Right ventricle myocardium inferior (tissue), 1 donor: ENCODE measurements at regions not wholly inside any gene's neighbourhood (a gene's known extent, or its start where the extent isn't known, plus 50 kb on each side); places are given as distances from the start of the nearest gene placed in this dataset.
"Not testable (repeated sequence)": the region's sequence is repeated elsewhere in the genome, so short reads cannot be mapped to it uniquely, and the experiment has no call there.

ENCODE experiments used
- ATAC-seq: fragments of 200-7000 bp; cut with Tn5 transposase; one replicate; pipeline ENCODE4 v1.9.1; 2020; ENCODE audit warnings: mild to moderate bottlenecking, moderate library complexity
- DNase-seq: peaks from one replicate; pipeline ENCODE4 v3.0.0; 2021; ENCODE audit errors: missing footprints
- intact Hi-C: fragments of 100-400 bp; cut with DNase I; formaldehyde crosslinking; loops from one replicate; pipeline ENCODE4 v1.11.0; 2022
- donor health status: DM: no; HTN: yes; CAD: no; lungs with severe emphysema.

DNA sequence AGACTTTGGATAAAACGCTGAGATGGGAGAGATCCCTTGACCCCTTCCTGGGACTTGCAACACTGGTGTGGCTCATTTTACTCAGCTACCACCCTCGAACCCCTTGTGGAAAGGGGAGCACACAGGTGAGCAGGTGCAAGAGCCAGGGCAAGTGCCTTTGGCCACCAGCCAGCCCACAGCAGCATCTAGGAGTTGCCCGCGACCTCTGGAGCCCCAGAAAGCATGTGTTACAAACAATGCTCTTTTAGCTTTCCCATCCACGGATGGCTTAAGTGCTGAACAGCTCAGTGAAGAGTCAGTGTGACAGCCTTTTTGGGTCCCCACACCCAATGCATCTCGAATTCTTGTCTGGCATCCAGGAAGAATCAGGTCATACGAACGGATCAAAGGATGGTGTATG lies 197.8 kb downstream of the MEMO1 start:
- no peak for DNase-seq
- intact Hi-C loops, result no loop called here
- no peak for ATAC-seq

DNA sequence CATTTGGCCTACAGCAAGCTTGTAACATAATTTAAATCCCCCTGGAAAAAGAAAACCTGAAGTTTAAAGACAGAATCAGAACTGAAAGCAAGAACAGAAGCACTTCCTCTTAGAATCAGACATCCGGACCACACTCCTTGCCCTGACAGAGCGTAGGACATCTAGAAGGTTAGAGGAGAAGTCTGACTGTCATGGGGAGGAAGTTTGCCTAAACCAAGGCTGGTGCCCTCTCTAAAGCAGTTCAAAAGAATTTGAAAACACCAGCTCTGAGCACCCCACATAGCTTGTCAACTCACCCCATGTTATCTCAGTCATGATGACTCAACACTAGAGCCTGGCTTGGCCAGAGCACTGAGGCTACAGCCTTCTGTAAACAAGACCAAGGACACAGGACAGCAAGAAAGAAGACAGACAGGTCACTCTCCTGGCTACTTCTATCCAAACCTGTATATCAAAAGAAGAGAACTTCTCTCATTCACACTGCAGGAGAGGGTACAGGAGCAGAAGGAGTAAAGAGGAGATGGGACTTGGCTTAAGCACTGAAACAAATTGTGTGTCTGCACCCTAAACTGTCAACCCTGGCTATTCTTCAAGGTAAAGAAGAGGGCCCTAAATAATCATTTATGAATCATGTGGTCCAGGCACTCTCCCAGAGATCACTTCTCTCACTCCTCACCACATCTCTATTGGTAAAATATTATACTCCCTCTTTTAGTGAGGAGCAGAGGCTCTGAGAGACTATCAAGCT lies 198.6 kb downstream of the MEMO1 start:
- ATAC-seq (no peak), DNase-seq (no peak)
- intact Hi-C loops, result no loop called here

DNA sequence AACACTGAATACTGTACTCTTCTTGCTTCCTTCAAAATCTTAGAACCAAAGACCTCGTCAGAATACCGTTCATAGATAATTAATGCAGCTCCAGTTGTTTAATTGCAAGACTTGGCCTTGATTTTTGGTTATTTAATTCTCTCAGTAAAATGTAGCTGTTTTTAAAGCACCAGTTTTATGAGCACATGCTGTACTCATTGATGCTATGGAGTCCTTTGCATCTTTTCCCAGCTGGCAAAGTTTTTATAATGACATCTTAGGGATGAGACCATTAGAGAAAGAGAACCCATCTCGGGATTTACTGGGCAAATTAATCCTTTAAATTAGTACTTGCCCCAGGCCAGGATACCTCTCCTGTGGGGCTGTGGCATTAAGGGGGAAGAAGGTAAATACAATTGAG lies 199.3 kb downstream of the MEMO1 start:
- DNase-seq (no peak), ATAC-seq (no peak)
- intact Hi-C loops, result no loop called here

DNA sequence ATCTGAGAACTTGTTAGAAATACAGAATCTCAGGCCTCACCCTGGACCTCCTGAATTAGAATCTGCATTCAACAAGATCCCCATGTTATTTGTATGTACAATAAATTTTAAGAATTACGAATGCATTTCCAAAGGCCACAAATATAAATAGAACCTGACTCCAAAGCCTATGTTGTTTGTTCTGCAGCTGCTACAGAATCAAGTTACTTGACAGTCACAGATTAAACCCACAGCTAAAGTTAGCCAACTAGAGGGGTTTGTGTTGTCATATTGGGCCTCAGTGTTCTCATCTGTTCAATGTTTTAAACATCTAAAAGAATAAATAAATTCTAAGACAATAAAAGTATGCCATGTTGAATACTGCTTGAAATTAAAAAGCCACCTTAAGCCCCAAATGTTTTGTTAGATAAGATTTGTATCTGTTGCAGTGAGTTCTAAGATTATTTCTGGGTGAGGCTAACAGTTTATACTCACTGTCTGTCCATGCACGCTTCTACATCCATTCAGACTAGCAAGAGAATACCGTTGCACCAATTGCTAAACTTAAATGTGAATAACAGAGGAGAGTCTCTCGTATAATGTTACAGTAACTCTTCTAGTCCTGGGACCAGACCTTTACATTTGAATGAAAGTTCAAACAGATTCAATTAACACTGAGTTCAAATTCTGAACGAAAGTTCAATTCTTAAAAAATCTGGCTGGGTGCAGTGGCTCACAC lies 200.4 kb downstream of the MEMO1 start:
- no peak for ATAC-seq
- DNase-seq, result no peak
- intact Hi-C loops, result no loop called here

DNA sequence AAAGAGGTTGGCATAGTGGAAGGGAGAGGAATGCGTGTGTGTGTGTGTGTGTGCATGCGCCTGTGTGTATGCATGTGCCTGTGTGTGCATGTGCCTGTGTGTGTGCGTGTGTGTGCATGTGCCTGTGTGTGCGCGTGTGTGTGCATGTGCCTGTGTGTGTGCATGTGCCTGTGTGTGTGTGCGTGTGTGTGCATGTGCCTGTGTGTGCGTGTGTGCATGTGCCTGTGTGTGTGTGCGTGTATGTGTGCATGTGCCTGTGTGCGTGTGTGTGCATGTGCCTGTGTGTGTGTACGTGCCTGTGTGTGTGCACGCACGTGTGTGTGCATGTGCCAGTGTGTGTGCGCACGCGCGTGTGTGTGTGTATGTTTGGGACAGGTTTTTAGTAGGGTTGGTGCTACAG lies 205.1 kb downstream of the MEMO1 start:
- intact Hi-C loops, result no loop called here
- ATAC-seq (no peak), DNase-seq (no peak)

DNA sequence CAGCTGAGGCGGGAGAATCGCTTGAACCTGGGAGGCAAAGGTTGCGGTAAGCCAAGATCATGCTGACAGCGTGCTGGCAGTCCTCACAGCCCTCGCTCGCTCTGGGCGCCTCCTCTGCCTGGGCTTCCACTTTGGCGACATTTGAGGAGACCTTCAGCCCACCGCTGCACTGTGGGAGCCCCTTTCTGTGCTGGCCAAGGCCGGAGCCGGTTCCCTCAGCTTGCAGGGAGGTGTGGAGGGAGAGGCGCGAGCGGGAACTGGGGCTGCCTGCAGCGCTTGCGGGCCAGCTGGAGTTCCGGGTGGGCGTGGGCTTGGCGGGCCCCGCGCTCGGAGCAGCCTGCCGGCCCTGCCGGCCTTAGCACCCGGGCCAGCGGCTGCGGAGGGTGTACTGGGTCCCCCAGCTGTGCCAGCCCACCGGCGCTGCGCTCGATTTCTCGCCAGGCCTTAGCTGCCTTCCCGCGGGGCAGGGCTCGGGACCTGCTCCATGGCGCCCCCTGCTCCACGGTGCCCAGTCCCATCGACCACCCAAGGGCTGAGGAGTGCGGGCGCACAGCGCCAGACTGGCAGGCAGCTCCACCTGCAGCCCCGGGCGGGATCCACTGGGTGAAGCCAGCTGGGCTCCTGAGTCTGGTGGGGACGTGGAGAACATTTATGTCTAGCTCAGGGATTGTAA lies 207.2 kb downstream of the MEMO1 start:
- ATAC-seq, DNase-seq, intact Hi-C loops: not testable (repeated sequence)

DNA sequence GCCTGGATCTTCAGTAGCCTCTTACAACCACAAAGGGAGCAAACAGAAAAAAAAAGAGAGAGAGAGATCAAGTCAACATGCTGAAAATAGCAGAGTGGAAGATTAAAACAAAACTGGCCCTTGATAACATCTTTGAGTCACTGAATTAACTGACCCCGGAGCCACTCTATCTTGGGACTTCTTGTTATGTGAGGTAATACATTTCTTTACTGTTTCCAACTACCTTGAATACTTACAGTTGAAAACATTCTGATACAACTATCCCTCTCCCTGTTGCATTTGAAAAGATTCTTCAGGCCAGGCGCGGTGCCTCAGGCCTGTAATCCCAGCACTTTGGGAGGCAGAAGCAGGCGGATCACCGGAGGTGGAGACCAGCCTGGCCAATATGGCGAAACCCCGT lies 208.1 kb downstream of the MEMO1 start:
- intact Hi-C loops, result no loop called here
- ATAC-seq (no peak), DNase-seq (no peak)

DNA sequence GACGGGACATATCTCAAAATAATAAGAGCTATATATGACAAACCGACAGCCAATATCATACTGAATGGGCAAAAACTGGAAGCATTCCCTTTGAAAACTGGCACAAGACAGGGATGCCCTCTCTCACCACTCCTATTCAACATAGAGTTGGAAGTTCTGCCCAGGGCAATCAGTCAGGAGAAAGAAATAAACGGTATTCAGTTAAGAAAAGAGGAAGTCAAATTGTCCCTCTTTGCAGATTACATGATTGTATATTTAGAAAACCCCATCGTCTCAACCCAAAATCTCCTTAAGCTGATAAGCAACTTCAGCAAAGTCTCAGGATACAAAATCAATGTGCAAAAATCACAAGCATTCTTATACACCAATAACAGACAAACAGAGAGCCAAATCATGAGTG lies 211.5 kb downstream of the MEMO1 start:
- intact Hi-C loops, ATAC-seq: not testable (repeated sequence)

DNA sequence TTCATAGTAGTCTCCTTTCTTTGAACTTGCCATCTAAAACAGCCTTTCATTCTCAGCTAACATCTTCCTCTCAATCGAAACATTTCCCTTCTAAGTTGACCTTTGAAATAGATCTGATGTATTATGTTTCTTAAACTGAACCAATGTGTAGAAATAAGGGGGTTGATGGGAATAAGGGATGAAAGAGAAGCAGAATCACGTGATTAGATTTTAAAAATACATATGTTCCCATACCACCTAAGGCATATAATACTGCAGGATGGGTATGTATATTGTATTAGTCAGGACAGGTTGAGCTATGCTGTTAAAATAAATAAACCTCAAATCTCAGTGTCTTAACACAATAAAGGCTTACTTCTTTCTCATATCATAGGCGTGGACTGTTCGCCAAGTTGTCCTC lies 207.5 kb upstream of the SRD5A2 start:
- ATAC-seq, result no peak
- intact Hi-C loops, result no loop called here
- no peak for DNase-seq

More for the DNA sequence above, 211.5 kb downstream of the MEMO1 start:
- not testable (repeated sequence) for DNase-seq

DNA sequence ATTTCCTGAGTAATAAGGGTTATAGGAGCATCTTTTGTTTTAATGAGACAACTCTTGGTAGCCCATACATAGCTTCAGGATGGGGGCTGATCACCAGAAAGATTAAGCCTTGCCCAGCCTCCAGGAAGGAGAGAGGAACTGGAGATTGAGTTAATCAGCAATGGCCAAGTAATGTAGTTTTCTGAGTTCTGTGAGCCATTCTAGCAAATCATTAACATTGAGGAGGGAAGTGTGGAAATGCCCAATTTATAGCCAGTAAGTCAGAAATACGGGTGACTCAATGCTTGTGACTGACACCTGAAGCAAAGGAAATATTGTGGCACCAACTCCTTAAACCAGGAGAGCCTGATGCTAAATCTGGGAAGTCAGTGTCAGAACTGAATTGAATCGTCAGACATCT lies 205.1 kb upstream of the SRD5A2 start:
- DNase-seq, result no peak
- no peak for ATAC-seq
- intact Hi-C loops, result no loop called here

DNA sequence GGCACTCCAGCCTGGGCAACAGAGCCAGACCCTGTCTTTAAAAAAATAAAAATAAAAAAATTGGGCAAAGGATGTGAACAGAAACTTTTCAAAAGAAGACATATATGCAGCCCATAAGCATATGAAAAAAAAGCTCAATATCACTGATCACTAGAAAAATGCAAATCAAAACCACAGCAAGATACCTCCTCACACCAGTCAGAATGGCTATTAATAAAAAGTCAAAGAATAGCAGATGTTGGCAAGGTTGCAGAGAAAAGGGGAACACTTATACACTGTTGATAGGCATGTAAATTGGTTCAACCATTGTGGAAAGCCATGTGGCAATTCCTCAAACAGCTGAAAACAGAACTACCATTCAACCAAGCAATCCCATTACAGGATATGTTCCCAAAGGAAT lies 204.1 kb upstream of the SRD5A2 start:
- DNase-seq (no peak), ATAC-seq (no peak)
- intact Hi-C loops, result no loop called here

DNA sequence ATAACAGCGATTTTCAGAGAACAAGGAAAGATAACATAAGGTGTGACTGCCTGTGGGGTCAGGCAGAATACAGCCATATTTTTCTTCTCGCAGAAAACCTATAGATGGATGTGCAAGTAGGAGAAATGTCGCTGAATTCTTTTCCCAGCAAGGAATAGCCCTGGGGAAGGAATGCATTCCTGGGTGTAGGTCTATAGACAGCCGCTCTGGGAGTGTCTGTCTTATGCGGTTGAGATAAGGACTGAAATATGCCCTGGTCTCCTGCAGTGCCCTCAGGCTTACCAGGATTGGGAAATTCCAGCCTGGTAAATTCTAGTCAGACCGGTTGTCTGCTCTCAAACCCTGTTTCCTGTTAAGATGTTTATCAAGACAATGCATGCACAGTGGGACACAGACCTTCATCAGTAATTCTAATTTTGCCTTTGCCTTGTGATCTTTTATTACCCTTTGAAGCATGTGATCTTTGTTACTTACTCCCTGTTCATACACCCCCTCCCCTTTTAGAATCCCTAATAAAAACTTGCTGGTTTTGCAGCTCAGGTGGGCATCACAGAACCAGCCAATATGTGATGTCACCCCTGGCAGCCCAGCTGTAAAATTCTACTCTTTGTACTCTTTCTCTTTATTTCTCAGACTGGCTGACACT lies 202.8 kb upstream of the SRD5A2 start:
- intact Hi-C loops, DNase-seq, ATAC-seq: not testable (repeated sequence)

DNA sequence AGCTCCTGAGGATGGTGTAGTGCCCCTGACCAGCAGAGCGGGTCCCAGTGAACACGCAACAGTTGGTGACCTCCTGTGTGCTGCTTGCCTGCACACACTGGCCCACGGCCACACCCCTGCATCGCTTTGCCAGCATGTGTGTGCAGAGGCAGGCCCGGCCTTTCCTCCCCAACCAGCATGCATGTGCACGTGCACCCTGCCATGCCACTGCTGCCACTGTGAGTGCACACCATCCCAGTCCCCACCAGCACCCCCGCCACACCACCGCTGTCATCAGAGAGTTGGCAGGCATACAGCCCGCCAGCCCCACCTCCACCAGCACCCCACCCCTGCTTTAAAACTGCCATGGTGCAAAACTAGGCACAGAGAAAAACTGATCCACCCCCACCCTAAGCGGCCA lies 197.4 kb upstream of the SRD5A2 start:
- ATAC-seq (no peak), DNase-seq (no peak)
- intact Hi-C loops, result no loop called here

DNA sequence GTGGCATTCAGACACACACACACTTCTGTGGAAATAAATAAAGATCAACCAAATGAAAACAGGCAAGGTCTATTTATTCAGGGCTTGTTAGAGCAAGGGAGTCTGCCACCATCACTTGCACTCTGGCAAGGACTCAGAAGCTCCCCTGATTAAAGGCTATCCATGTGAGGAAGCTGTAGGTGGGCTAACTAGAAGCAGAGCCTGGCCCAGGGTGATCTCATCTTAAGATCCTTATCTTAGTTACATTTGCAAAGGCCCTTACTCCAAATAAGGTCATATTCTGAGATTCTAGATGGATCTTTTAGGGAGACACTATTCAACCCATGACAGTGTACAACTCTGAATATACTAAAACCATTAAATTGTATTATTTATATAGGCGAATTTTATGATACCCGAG lies 190.0 kb upstream of the SRD5A2 start:
- ATAC-seq, result no peak
- DNase-seq, result no peak
- intact Hi-C loops, result no loop called here

DNA sequence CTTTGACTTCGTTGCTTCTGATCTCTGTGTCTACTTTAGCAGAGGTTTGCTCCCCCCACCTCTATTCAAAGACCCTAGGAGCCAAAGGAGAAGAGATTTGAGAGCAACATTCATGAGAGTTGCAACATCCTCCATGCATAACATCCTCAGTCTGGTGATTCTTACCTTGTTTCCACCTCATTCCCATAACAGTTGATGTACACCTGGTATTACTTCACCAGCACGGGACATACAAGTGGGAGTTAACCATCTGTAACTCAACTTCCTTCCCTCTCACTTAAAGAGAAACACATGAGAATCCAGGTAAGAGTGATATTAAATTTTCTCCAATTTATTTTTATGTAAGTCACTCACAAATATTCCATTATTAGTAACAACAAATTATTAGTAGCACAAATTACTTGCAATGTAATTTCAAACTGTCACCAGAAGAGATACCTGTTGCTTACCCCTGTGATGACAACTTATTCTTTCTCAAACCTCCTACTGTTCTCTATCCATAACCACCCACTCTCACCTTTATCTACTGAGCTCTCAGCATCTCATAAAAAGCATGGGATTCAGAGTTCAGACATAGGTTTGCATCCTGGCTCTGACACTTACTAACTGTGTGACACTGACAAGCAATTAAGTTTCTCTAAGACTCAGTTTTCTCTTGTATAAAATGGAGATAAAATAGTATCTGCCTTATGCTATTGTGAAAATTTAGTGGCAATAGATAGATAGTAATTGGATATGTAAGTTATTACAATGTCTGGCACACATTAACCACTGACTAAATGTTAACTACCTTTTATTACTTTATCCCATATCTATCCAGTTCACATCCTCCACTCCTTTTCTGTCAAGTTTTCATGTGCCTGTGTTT lies 184.6 kb upstream of the SRD5A2 start:
- no peak for ATAC-seq
- intact Hi-C loops, result no loop called here
- DNase-seq, result no peak

DNA sequence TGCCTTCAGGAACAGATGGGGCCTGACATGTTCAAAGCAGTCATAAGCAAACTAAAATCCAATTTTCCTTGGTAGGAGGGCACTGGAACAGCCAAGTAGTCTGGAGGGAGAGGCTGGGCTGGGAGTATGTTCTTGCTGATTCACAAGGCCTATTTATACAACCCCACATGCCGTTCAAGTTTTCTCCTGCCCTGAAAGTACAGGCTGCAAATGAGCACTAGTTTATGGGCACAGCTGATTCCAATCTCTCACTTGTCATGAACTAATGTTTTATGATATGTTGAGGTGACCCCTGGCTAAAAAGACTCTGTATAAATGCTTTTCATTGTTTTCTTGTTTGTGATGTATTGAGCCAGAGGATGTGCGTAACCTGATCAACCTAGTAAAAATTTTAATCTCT lies 183.4 kb upstream of the SRD5A2 start:
- ATAC-seq, result no peak
- no peak for DNase-seq
- intact Hi-C loops, result no loop called here

DNA sequence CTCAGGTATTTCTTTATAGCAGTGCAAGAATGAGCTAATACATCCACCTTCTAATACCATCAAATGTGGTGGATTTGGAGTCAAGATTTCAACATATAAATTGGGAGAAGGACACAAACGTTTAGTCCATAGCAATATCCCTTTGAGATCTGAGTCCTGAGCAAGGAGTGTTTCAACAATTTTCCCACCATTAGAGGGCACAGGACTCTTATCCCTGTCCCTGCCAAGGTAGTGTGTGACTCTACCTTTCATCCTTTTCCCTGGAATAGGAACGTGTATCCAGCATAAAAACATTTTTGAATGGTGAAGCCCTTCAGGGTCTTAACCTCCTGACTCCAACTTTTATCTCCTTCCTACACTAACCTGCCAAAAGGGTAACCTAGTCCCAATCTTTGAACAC lies 181.3 kb upstream of the SRD5A2 start:
- ATAC-seq, result no peak
- no peak for DNase-seq
- intact Hi-C loops, result no loop called here

DNA sequence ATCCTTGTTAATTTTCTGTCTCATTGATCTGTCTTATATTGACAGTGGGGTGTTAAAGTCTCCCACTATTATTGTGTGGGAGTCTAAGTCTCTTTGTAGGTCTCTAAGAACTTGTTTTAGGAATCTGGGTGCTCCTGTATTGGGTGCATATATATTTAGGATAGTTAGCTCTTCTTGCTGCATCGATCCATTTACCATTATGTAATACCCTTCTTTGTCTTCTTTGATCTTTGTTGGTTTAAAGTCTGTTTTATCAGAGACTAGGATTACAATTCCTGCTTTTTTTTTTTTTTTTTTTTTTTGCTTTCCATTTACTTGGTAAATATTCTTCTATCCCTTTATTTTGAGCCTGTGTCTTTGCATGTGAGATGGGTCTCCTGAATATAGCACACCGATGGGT lies 176.6 kb upstream of the SRD5A2 start:
- intact Hi-C loops, DNase-seq, ATAC-seq: not testable (repeated sequence)

DNA sequence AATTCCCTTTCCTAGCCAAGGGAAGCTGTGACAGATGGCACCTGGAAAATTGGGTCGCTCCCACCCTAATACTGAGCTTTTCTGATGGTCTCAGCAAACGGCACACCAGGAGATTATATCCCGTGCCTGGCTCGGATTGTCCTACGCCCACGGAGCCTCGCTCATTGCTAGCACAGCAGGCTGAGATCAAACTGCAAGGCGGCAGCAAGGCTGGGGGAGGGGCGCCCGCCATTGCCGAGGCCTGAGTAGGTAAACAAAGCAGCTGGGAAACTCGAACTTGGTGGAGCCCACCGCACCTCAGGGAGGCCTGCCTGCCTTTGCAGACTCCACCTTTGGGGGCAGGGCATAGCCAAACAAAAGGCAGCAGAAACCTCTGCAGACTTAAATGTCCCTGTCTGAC lies 168.0 kb upstream of the SRD5A2 start:
- ATAC-seq, DNase-seq, intact Hi-C loops: not testable (repeated sequence)
